A204.1 (cell line): ENCODE measurements at regions not wholly inside any gene's neighbourhood (a gene's known extent, or its start where the extent isn't known, plus 50 kb on each side); places are given as distances from the start of the nearest gene placed in this dataset.

Experiments used
- FAIRE-seq: peaks from 2 replicates; lab custom pipeline; 2012; peaks lifted over from hg19 to GRCh38; lab: Jason Lieb, UNC

GRCh38 chr18:68623342-68623741 is 91.6 kb downstream of the TMX3 start:
- FAIRE-seq: peak; percentile 83

DNA sequence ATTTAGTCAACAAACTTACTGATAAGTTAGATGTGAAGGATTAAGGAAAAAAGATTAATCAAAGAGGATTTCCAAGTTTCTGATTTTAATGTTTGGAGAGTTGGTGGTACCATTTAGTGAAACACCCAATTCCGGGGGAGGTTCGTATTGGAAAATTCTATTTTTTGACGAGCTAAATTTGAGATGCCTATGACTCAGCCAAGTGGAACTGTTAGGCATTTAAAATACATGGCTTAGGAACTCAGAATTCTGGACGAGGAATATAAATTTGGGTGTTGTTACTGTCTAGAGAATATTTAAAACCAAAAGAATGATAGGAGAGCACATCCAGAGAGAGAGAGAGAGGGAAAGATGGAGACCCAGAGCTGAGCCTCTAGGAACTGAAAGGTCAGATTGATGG is 103.6 kb downstream of the TMX3 start:
- FAIRE-seq: no peak

DNA sequence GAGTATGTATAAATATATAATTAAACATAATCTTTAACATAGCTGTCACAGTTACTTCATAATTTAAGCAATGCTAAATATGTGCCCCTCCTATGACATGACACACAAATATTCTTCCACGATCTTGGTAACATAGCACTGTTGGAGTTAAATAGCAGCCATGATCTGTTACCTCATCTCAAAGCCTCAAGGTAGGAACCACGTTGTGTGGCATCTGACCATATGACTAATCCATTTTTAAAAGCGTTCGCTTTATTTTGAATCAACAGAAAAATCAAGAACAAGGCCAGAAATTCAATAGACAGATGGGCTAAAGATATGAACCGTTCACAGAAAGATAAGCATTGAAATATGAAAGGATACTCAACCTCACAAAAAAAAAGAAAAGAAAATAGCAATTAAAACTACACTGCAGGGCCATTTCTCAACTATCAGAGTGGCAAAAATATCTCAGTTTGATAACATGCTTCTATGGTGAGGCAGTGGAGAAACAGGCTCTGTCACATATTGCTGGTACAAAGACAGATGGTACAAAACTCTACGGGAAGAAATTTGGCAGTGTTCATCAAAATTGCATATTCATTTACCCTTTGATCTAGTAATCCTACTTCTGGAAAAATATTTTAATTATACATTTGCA is 105.9 kb downstream of the TMX3 start:
- FAIRE-seq: no peak

DNA sequence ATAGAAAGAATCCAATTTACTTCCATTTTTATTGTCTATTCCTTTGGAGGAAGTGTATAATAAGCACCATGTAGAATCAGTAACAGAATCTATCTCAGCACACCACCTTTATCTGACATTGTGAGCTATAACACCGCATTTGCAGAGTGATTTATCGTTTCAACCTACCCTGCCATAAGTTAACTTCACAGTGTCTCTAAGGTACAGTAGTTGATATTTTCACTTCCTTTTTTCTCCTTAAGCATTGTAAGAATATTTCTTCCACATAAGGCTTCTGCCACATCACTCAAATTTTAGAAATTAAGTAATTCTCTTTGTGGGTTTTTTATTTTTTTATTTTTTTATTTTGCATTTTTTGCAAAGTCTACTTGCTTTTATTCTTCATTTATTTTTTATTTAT is 107.1 kb downstream of the TMX3 start:
- no peak for FAIRE-seq

DNA sequence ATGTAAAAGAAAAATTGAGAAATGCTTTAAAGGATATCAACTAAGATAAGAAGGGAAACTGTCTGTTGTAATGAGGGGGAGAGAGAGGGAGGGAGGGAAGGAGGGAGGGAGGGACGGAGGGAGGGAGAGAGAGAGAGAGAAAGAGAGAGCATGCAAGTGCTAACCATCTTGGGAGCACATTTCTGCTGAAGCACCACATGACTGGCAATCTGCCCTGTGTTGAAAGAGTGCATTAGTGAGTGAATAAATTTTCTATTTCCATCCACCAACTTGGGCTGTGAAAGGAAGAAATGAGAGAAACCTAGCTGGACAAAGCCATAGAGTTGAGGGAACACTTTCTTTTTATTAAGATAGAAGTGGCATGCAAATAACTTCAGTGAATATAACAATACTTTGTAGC is 110.7 kb downstream of the TMX3 start:
- no peak for FAIRE-seq

- no peak for FAIRE-seq
Observed at GRCh38 chr18:68596016-68596415, 118.9 kb downstream of the TMX3 start.

DNA sequence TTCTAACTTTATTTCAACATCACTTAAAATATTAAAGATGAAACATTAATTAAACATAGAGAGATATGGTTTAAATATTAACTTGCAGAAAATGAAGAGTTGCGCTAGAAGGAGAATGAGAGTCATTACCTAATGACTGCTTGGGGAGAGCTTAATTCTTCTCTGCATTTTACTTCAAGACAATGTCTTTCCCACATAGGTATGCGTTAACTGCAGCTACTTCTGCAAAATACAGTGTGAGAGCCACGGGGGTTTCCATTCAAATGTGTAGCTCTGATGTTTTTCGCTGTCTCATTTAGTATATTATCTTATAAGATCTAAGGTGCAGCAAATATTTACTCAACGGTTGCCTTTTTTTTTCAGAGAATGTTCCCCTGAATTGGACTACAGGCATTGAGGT is 126.7 kb downstream of the TMX3 start:
- no peak for FAIRE-seq

GRCh38 chr18:68583685-68584084 is 131.2 kb downstream of the TMX3 start:
- FAIRE-seq: no peak

DNA sequence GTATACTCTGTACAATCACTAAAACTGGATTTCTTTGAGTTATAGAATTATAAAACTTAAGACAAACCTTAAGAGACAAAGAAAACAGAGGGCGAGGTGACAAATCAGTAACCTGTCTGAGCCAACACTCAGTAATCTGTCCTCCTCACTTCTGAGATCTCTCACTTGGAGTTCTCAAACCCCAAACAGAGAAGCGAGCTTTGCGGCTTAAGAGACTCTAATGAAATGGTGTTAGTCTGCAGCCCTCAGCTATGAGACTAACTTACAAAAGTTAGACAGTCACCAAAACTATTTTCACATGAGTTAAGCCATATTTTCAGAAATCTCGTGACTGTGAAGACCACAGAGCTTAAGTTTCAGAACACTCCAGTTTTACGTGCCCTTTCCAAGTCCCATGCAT is 140.6 kb downstream of the TMX3 start:
- FAIRE-seq: no peak

DNA sequence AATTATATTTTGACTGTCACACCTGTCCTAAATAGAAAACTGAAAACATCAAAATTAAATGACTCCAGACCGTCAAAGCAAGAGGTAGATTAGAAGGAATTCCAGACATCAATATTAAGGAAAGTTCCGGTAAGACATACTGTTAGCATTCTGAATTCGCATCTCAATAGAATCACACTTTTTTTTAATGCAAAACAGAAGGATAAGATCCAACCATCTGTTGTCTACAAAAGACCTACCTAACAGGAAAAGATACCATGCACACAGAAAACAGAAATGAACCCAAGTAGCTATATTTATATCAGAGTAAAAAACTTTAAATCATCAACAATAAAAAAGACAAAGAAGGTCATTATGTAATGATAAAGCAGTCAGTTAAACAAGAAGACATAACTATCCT is 145.0 kb downstream of the TMX3 start:
- FAIRE-seq: no peak

DNA sequence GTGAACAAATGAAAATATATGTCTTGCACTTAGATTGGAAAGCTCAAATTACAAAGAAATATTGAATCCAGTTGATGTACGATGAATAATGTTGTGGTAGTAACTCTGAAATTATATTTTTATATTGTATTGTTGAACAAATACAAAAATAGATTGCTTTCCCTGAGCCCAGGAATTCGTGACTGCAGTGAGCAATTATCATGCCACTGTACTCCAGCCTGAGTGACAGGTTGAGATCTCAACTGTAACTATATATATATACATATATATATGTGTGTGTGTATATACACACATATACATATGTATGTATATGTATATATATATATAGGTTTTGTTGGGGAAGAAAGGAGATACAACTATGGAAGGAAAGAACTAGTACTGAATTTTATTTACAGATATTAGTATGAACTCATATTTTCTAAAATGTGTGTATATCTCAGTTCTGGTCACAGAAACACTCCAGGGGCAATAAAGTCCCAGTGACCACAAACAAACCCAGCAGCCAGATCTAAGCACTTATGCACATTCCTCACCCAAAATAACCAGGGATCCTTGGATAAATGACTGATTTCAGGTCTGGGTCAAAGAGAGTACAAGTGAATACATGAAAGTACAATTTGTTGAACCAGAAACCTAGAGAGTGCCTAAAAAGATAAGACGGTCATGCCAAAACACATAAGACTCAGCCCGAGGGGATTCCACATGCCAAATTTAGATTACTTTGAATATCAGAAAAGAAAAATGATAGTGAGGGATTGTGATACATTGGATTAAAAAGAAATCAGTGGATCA is 146.3 kb downstream of the TMX3 start:
- no peak for FAIRE-seq

GRCh38 chr18:68566991-68567390 is 147.9 kb downstream of the TMX3 start:
- no peak for FAIRE-seq

DNA sequence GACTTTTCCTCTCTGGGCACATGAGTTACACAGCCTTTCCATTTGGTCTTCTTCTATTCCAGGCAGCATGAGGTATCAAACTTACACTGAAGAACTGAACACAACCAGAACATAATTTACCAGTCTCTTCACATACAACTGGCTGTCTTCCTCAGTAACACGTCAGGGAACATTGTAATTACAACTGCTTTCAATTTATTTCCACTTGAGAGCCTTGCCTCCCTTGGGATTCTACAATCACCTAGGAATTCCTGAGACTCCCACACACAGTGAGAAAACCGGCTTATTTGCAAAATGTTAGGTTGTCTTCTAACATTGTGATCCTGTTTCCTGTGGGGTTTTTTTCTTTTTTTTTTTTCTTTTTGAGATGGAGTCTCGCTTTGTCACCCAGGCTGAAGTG is 149.9 kb downstream of the TMX3 start:
- no peak for FAIRE-seq

DNA sequence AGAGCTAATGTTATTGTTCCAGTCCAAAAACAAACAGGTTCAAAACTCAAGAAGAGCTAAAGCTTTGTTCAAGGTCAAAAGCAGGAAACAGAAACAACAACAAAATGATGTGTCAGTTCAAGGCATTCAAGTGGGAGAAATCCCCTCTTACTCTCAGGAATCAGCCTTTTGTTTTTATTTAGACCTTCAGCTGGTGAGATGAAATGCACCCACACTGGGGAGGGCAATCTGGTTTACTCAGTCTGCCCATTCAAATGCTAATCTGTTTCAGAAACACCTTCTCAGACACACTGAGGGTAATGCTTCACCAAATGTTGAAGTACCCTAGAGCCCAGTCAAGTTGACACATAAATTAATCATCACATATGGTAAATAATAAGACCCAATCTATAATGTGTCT is 150.6 kb downstream of the TMX3 start:
- FAIRE-seq: no peak

GRCh38 chr18:68560128-68560527 is 154.8 kb downstream of the TMX3 start:
- FAIRE-seq: no peak

- FAIRE-seq: no peak
Observed at GRCh38 chr18:68557183-68557582, 157.7 kb downstream of the TMX3 start.

DNA sequence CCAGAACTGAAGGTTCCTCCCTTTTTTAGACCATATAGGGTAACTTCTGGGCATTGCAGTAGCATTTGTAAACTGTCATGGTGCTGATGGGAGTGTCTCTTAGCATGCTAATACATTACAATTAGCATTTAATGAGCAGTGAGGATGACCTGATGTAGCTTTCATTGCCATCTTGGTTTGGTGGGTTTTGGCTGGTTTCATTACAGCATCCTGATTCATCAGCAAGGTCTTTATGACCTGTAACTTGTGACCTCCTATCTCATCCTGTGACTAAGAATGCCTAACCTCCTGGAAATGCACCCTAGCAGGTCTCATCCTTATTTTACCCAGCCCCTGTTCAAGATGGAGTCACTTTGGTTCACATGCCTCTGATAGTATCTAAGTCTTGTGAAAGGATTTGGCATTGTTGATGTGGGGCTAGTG is 159.0 kb downstream of the TMX3 start:
- FAIRE-seq: no peak

DNA sequence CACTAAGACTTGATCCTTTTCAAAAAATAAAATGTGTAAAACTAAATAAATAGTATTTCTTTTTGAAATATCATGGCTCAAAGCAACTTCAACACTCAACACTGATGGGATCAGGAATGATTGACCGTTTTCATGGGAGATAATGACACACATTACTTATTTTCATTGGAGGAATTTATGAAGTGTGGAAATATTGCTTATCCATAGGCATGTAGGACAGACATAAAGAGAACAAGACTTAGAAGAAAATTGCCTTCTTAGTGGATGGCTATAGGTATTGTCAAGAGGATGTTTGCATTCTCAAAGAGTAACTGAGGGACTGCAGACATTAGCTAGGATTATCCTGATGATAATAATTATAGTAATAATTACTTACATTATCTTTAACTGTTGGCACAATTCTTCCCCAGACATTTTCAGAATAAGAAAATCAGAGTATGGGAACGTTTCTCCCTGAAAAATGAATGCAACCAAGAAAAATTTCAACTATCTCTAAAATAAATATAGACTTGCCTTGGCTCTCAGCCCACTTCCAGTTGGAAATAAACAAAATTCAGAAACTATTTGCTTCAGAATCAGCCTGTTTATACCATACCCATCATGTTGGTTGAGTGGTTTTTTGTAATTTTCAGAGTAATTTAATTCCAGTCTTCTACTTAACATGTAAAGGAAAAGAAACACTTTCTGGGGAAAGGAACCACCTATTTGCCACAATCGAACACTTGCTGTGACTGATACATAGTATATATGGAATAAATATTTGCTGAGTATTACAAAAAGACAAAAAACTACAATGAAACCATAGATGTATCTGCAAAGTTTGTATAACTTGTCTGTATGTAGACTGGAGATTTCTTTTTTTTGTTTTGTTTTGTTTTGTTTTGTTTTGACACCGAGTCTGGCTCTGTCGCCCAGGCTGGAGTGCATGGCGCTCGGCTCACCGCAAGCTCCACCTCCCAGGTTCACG is 165.7 kb downstream of the TMX3 start:
- no peak for FAIRE-seq

DNA sequence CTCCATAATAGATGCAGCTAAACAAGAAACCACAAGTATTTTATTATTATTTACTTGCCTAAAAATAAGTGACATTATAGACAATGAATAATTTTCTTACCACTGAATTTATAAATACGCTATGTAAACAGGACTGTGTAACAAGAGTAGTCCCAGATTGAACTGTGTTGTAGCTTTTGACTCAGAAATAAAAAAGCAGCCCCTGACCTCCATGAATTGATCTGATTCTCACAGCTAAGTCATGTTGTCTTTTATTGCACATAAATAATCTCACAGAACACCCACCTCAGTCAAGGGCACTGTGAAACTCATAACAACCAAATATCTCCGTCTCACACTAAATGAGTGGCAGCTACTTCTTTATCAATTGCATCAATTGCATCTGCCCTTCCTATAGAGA is 171.6 kb downstream of the TMX3 start:
- no peak for FAIRE-seq

GRCh38 chr18:68542846-68543245 is 172.1 kb downstream of the TMX3 start:
- no peak for FAIRE-seq

GRCh38 chr18:68533641-68534040 is 181.3 kb downstream of the TMX3 start:
- no peak for FAIRE-seq

- no peak for FAIRE-seq
Observed at GRCh38 chr18:68532328-68532885, 182.5 kb downstream of the TMX3 start.

DNA sequence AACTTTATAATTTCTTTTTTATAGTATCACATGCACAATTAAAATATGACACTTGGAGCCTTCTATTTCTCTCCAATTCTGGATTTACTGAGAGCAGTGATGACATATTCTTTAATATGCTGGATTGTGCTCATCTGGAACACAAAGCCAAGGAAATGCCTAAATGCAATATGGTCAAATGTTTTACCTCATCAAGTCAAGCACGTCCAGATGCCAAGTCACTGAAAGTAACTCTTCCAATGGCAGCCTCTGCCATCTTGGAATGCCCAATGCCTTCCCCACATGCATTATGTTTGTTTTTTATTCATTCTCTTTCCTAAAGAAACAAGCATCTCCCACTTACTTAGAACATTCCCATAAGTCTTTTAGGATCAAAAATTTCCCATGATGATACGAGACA is 189.8 kb downstream of the TMX3 start:
- FAIRE-seq: no peak
